ENCODE measurements at regions not wholly inside any gene's neighbourhood (a gene's known extent, or its start where the extent isn't known, plus 50 kb on each side); places are given as distances from the start of the nearest gene placed in this dataset.

GRCh38 chr4:11485926-11486325 lies 57.2 kb upstream of the HS3ST1 start:
- no peak for DNase-seq (ENCODE audit: low spot score)

- no peak for DNase-seq (ENCODE audit: low spot score)
Measured at GRCh38 chr4:11484531-11484930, 55.8 kb upstream of the HS3ST1 start.

- DNase-seq (ENCODE audit: low spot score), result no peak
Measured at GRCh38 chr4:11483046-11483445, 54.4 kb upstream of the HS3ST1 start.

- no peak for DNase-seq (ENCODE audit: low spot score)
Measured at GRCh38 chr4:11480683-11481082, 52.0 kb upstream of the HS3ST1 start.
